ENCODE measurements at regions not wholly inside any gene's neighbourhood (a gene's known extent, or its start where the extent isn't known, plus 50 kb on each side); places are given as distances from the start of the nearest gene placed in this dataset.
"Not testable (repeated sequence)": the region's sequence is repeated elsewhere in the genome, so short reads cannot be mapped to it uniquely, and the experiment has no call there.

DNA sequence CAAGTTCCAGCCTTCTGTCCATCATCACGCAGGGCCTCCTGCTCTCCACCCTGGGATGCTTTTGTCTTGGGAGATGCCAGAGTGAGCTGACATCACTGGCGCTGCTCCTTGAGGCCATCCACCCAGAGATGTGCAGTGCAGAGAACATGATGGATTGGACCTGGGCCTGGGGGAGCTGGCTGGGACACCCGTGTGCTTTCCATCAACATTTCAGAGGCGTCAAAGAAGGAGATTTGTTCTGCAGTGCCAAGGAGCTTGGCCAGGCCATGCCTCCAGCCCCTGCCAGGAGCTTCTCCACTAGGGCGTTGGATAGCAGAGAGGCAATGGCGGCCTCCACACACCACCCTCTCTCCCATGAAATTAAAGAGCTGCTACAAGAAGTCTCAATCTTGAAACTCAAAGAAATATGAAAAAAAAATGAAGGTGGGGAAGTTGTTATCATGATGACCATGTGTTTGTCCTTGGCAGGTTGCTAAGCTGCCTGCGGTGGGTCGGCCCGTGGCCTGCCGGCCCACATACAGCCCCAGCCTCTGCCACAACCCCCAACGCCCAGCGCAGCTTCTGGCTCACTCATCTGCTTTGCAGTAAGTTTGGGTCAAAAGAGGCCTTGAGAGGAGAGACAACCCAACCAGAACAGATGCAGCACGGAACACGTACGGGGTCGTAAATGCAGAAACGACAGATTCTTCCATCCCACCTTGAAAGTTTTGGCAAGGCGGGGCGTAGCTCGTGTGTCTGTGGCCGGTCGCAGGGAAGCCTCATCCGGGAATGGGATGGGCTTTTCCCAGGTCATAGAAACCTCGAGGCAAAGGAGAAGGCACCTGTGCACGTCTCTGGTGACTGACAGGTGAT lies 196.0 kb downstream of the NPIPB11 start:
- H3F3A ChIP-seq (ENCODE audit: insufficient read depth, low read length, poor library complexity, severe bottlenecking); H3K27ac ChIP-seq (ENCODE audit: low read length); H3K9me3 ChIP-seq (ENCODE audit: low read length); H3K27me3 ChIP-seq (ENCODE audit: insufficient read depth, low read depth, low read length); H2AFZ ChIP-seq (ENCODE audit: low read depth, low read length); H3K9ac ChIP-seq (ENCODE audit: low read length); H3K9me2 ChIP-seq (ENCODE audit: insufficient read depth, low read length); H3K79me2 ChIP-seq (replicated peaks; ENCODE audit: insufficient read depth, low read length); H3K36me3 ChIP-seq (ENCODE audit: insufficient read depth, low read length); H3K4me2 ChIP-seq (ENCODE audit: low read length); H4K20me1 ChIP-seq (ENCODE audit: insufficient read depth); H3K4me3 ChIP-seq (ENCODE audit: low read length): not testable (repeated sequence)

- not testable (repeated sequence) for H4K20me1 ChIP-seq (ENCODE audit: insufficient read depth); H3K36me3 ChIP-seq (ENCODE audit: insufficient read depth, low read length); H3K4me3 ChIP-seq (ENCODE audit: low read length); H3K4me2 ChIP-seq (ENCODE audit: low read length); H3K9me2 ChIP-seq (ENCODE audit: insufficient read depth, low read length); H2AFZ ChIP-seq (ENCODE audit: low read depth, low read length); H3K9me3 ChIP-seq (ENCODE audit: low read length); H3K9ac ChIP-seq (ENCODE audit: low read length); H3K27me3 ChIP-seq (ENCODE audit: insufficient read depth, low read depth, low read length); H3K27ac ChIP-seq (ENCODE audit: low read length); H3K79me2 ChIP-seq (replicated peaks; ENCODE audit: insufficient read depth, low read length); H3F3A ChIP-seq (ENCODE audit: insufficient read depth, low read length, poor library complexity, severe bottlenecking)
Measured at GRCh38 chr16:29206120-29206519, 200.4 kb downstream of the NPIPB11 start.

GRCh38 chr16:29205151-29205550 lies 201.4 kb downstream of the NPIPB11 start:
- not testable (repeated sequence) for H3F3A ChIP-seq (ENCODE audit: insufficient read depth, low read length, poor library complexity, severe bottlenecking); H3K36me3 ChIP-seq (ENCODE audit: insufficient read depth, low read length); H3K27me3 ChIP-seq (ENCODE audit: insufficient read depth, low read depth, low read length); H3K4me3 ChIP-seq (ENCODE audit: low read length); H3K4me2 ChIP-seq (ENCODE audit: low read length); H3K9me3 ChIP-seq (ENCODE audit: low read length); H4K20me1 ChIP-seq (ENCODE audit: insufficient read depth); H2AFZ ChIP-seq (ENCODE audit: low read depth, low read length); H3K79me2 ChIP-seq (replicated peaks; ENCODE audit: insufficient read depth, low read length); H3K27ac ChIP-seq (ENCODE audit: low read length); H3K9ac ChIP-seq (ENCODE audit: low read length); H3K9me2 ChIP-seq (ENCODE audit: insufficient read depth, low read length)

DNA sequence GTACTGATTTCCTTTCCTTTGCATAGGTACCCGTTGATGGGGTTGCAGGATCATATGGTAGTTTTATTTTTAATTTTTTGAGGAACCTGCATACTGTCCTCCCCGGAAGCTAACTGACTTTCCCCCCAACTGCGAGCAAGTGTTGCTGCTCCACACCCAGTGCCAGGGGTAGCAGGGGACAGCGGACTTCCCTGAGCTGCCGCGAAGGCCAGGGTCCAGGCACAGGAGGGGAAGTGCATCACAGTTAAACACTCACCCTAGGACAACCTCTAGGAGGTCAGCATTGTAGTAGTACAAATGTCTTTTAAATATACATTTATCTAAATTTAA lies 201.7 kb downstream of the NPIPB11 start:
- H4K20me1 ChIP-seq (ENCODE audit: insufficient read depth) = no peaks in the 10 kb centered on the region
- no peak overlapping the region for H3K27ac ChIP-seq (ENCODE audit: low read length)
- H3K4me2 ChIP-seq (ENCODE audit: low read length) = no peak overlapping the region
- no peak overlapping the region for H3K9ac ChIP-seq (ENCODE audit: low read length)
- no peaks in the 10 kb centered on the region for H3K27me3 ChIP-seq (ENCODE audit: insufficient read depth, low read depth, low read length)
- H3K4me3 ChIP-seq (ENCODE audit: low read length) = no peak overlapping the region
- H3K9me3 ChIP-seq (ENCODE audit: low read length) = no peaks in the 10 kb centered on the region
- no peak overlapping the region for H2AFZ ChIP-seq (ENCODE audit: low read depth, low read length)
- no peak for TF ChIP-seq POLR2AphosphoS5 (IDR thresholded peaks at IDR 0.05)
- no peak for TF ChIP-seq RAD21 (conservative IDR thresholded peaks at IDR 0.05)
- no peak for TF ChIP-seq EZH2 (IDR thresholded peaks at IDR 0.05; ENCODE audit: borderline replicate concordance, insufficient read depth, low read length, poor library complexity, severe bottlenecking)
- TF ChIP-seq MXI1 (conservative IDR thresholded peaks at IDR 0.05; ENCODE audit: poor library complexity, severe bottlenecking) = no peak
- no peak for TF ChIP-seq EP300 (conservative IDR thresholded peaks at IDR 0.05; ENCODE audit: poor library complexity, severe bottlenecking)
- no peak for TF ChIP-seq SMC3 (conservative IDR thresholded peaks at IDR 0.05; ENCODE audit: poor library complexity)
- TF ChIP-seq CTCF (IDR thresholded peaks at IDR 0.05; ENCODE audit: poor library complexity, severe bottlenecking) = no peak
- TF ChIP-seq, protein P1, sequence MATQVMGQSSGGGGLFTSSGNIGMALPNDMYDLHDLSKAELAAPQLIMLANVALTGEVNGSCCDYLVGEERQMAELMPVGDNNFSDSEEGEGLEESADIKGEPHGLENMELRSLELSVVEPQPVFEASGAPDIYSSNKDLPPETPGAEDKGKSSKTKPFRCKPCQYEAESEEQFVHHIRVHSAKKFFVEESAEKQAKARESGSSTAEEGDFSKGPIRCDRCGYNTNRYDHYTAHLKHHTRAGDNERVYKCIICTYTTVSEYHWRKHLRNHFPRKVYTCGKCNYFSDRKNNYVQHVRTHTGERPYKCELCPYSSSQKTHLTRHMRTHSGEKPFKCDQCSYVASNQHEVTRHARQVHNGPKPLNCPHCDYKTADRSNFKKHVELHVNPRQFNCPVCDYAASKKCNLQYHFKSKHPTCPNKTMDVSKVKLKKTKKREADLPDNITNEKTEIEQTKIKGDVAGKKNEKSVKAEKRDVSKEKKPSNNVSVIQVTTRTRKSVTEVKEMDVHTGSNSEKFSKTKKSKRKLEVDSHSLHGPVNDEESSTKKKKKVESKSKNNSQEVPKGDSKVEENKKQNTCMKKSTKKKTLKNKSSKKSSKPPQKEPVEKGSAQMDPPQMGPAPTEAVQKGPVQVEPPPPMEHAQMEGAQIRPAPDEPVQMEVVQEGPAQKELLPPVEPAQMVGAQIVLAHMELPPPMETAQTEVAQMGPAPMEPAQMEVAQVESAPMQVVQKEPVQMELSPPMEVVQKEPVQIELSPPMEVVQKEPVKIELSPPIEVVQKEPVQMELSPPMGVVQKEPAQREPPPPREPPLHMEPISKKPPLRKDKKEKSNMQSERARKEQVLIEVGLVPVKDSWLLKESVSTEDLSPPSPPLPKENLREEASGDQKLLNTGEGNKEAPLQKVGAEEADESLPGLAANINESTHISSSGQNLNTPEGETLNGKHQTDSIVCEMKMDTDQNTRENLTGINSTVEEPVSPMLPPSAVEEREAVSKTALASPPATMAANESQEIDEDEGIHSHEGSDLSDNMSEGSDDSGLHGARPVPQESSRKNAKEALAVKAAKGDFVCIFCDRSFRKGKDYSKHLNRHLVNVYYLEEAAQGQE (IDR thresholded peaks at IDR 0.05; ENCODE audit: borderline replicate concordance) = no peak
- TF ChIP-seq TAF1 (IDR thresholded peaks at IDR 0.05; ENCODE audit: low read depth) = no peak
- no peaks in the 10 kb centered on the region for H3F3A ChIP-seq (ENCODE audit: insufficient read depth, low read length, poor library complexity, severe bottlenecking)
- no peaks in the 10 kb centered on the region for H3K79me2 ChIP-seq (replicated peaks; ENCODE audit: insufficient read depth, low read length)
- H3K9me2 ChIP-seq (ENCODE audit: insufficient read depth, low read length) = no peaks in the 10 kb centered on the region
- no peaks in the 10 kb centered on the region for H3K36me3 ChIP-seq (ENCODE audit: insufficient read depth, low read length)
